HUES64 (cell line): ENCODE measurements at regions not wholly inside any gene's neighbourhood (a gene's known extent, or its start where the extent isn't known, plus 50 kb on each side); places are given as distances from the start of the nearest gene placed in this dataset.
"Not testable (repeated sequence)": the region's sequence is repeated elsewhere in the genome, so short reads cannot be mapped to it uniquely, and the experiment has no call there.

Source experiments
- H3K27ac ChIP-seq: 2 replicates; pipeline ENCODE4 v1.7.0; 2013; ENCODE audit warnings: low read depth, low read length, inconsistent platforms
- H3K27me3 ChIP-seq: 2 replicates; pipeline ENCODE4 v1.6.1; 2013; ENCODE audit warnings: mild to moderate bottlenecking, low read length; ENCODE audit not compliant: insufficient read depth
- H3K36me3 ChIP-seq: 2 replicates; pipeline ENCODE4 v1.6.1; 2013; ENCODE audit warnings: mild to moderate bottlenecking, low read length; ENCODE audit not compliant: insufficient read depth
- H3K4me1 ChIP-seq: 2 replicates; pipeline ENCODE4 v1.6.1; 2013; ENCODE audit warnings: mild to moderate bottlenecking, low read length, moderate library complexity; ENCODE audit not compliant: insufficient read depth
- H3K4me3 ChIP-seq: 2 replicates; pipeline ENCODE4 v1.5.1; 2013; ENCODE audit warnings: mild to moderate bottlenecking, low read length, moderate library complexity
- H3K9ac ChIP-seq: 2 replicates; pipeline ENCODE4 v1.6.1; 2013; ENCODE audit warnings: mild to moderate bottlenecking, low read depth, low read length
- H3K9me3 ChIP-seq: 2 replicates; pipeline ENCODE4 v1.6.1; 2013; ENCODE audit warnings: low read depth, low read length; ENCODE audit not compliant: insufficient read depth
- WGBS: fragments of 150-250, 120-280 bp; methylation state at CpG from one replicate; pipeline ENCODE4 v1.1.7; 2013; ENCODE audit warnings: missing lambda C conversion rate; 5-methylcytosine and 5-hydroxymethylcytosine counted together

GRCh38 chr11:116666673-116667249 lies 106.0 kb downstream of the BUD13 start:
- H3K27ac ChIP-seq, H3K4me1 ChIP-seq, H3K4me3 ChIP-seq, H3K9me3 ChIP-seq, H3K27me3 ChIP-seq, H3K36me3 ChIP-seq, H3K9ac ChIP-seq: not testable (repeated sequence)
- WGBS = 90% methylated on average over 15 of the region's 15 CpGs

DNA sequence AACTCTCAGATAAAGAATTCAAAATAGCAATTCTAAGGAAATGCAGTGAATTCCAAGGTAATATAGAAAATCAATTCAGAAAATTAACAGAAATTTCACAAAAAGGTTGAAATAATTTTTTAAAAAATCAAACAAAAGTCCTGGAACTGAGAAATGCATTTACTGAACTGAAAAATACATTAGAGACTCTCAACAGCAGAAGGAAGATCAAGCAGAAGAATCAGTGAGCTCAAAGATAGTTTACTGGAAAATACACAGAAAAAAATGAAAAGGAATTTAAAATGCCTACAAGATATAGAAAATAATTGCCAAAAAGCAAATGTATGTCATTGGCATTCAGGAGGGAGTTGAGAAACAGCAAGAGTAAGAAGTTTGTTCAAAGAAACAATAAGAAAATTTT lies 107.3 kb downstream of the BUD13 start:
- no peaks in the 10 kb centered on the region for H3K36me3 ChIP-seq
- no peak overlapping the region for H3K27ac ChIP-seq
- no peak overlapping the region for H3K4me3 ChIP-seq
- H3K27me3 ChIP-seq = no peaks in the 10 kb centered on the region
- peaks cover 4% of the 10 kb centered on the region; the same call in 1 of the 2 replicates for H3K9me3 ChIP-seq
- no peaks in the 10 kb centered on the region for H3K4me1 ChIP-seq
- no peak overlapping the region for H3K9ac ChIP-seq

- Histone ChIP-seq H3K4me3 (no peak overlapping the region), H3K36me3 (no peaks in the 10 kb centered on the region), H3K27me3 (no peaks in the 10 kb centered on the region), H3K9me3 (peaks cover 4% of the 10 kb centered on the region; the same call in 1 of the 2 replicates), H3K27ac (no peak overlapping the region), H3K9ac (no peak overlapping the region), H3K4me1 (no peaks in the 10 kb centered on the region)
- WGBS = 79% methylated on average over 3 of the region's 3 CpGs
Measured at GRCh38 chr11:116661056-116661455, 111.7 kb downstream of the BUD13 start.

GRCh38 chr11:116660011-116660410 lies 112.8 kb downstream of the BUD13 start:
- no peak overlapping the region for H3K9ac ChIP-seq
- H3K36me3 ChIP-seq = no peaks in the 10 kb centered on the region
- no peaks in the 10 kb centered on the region for H3K4me1 ChIP-seq
- WGBS = 82% methylated on average over 7 of the region's 7 CpGs
- H3K4me3 ChIP-seq = no peak overlapping the region
- H3K27ac ChIP-seq = no peak overlapping the region
- no peaks in the 10 kb centered on the region for H3K27me3 ChIP-seq
- H3K9me3 ChIP-seq = peaks cover 2% of the 10 kb centered on the region; the same call in 1 of the 2 replicates

DNA sequence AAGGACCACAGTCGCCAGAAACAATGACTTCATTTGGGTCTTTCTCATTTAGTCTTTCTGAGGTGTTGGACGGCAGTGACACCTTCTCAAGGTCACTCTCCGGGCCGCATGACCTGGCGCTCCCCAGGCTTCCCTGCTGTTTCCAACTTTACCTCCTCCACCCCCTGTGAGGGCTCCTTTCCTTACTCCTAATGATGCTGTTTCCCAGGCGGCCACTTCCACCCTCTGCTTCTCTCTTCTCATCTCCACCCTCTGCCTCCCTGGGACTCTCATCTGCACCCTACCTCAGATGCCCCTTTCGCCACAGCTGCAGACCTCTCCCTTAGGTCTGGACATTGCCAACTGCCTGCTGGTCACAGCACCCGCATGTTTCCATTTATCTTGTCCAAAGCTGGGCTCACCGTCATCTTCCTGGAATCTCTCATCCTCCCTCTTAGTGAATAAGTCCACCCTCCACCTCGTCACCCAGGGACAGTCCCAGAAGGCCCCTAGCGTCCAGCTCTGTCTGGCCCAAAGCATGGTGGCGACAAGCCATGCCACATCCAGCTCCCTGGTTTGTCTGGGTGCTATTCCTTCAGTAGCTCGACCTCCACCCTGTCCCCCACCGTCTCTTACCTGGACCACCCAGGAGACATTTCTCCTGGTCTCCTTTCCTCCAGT lies 113.8 kb downstream of the BUD13 start:
- no peak overlapping the region for H3K27ac ChIP-seq
- H3K27me3 ChIP-seq = no peaks in the 10 kb centered on the region
- peaks cover 7% of the 10 kb centered on the region; the same call in 1 of the 2 replicates for H3K9me3 ChIP-seq
- H3K4me1 ChIP-seq = no peaks in the 10 kb centered on the region
- H3K9ac ChIP-seq = no peak overlapping the region
- H3K36me3 ChIP-seq = no peaks in the 10 kb centered on the region
- no peak overlapping the region for H3K4me3 ChIP-seq
- WGBS = 95% methylated on average over 14 of the region's 14 CpGs

GRCh38 chr11:116657842-116658825 lies 114.7 kb downstream of the BUD13 start:
- Histone ChIP-seq H3K27me3 (no peaks in the 10 kb centered on the region), H3K9me3 (peaks cover 7% of the 10 kb centered on the region; the same call in 1 of the 2 replicates), H3K9ac (no peak overlapping the region), H3K27ac (no peak overlapping the region), H3K36me3 (no peaks in the 10 kb centered on the region), H3K4me1 (no peaks in the 10 kb centered on the region), H3K4me3 (no peak overlapping the region)
- 86% methylated on average over 10 of the region's 11 CpGs for WGBS

DNA sequence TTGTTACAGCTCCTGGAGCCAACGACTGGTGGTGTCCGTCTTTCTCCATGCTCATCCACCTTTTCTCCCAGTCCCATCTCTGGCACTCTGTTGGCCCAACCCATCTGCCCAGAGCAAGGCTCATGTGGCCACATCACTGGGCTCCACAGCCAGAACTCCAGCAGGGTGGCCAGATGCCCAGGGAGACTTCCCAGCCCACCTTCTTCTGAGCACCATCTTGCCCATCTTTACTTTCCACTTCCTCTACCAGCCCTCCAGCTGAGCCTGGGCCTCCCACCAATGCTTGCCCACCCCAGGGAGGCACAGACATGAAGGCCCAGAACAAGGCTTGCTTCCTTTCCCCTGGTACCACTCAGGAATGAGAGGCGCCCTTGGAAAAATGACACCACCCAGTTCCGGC lies 116.8 kb downstream of the BUD13 start:
- Histone ChIP-seq H3K36me3 (no peaks in the 10 kb centered on the region), H3K27ac (no peak overlapping the region), H3K9me3 (peaks cover 7% of the 10 kb centered on the region; the same call in 1 of the 2 replicates), H3K9ac (no peak overlapping the region), H3K4me3 (no peak overlapping the region), H3K27me3 (no peaks in the 10 kb centered on the region), H3K4me1 (peaks cover 11% of the 10 kb centered on the region)
- WGBS = 93% methylated on average over 4 of the region's 4 CpGs

- Histone ChIP-seq H3K4me1 (peaks cover 11% of the 10 kb centered on the region), H3K27me3 (no peaks in the 10 kb centered on the region), H3K9me3 (peaks cover 7% of the 10 kb centered on the region; the same call in 1 of the 2 replicates), H3K9ac (no peak overlapping the region), H3K36me3 (no peaks in the 10 kb centered on the region), H3K4me3 (no peak overlapping the region), H3K27ac (no peak overlapping the region)
- 89% methylated on average over 1 of the region's 1 CpG for WGBS
Measured at GRCh38 chr11:116654526-116654925, 118.3 kb downstream of the BUD13 start.

DNA sequence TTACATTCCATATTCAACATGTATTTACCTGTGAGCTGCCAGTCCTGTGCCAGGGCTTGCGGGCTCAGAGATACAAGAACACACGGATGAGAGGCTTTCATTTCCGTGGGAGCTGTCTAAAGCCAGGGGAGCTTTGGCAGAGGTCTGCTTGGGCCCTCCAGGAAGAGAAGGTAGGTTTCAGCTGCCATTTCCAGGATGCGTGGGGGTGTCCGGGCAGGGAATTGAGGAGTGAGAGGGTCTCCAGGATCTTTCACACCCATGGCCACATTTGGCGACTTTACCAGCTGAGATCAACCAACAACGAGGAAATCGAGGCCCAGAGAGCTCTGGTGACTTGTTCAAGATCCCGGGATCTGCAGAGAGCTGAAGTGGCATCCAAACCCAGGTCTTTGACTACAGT lies 119.6 kb downstream of the BUD13 start:
- H3K4me1 ChIP-seq = peaks cover 11% of the 10 kb centered on the region
- 91% methylated on average over 9 of the region's 9 CpGs for WGBS
- no peak overlapping the region for H3K9ac ChIP-seq
- H3K27me3 ChIP-seq = no peaks in the 10 kb centered on the region
- H3K4me3 ChIP-seq = no peak overlapping the region
- H3K27ac ChIP-seq = no peak overlapping the region
- H3K9me3 ChIP-seq = peaks cover 7% of the 10 kb centered on the region; the same call in 1 of the 2 replicates
- H3K36me3 ChIP-seq = no peaks in the 10 kb centered on the region

- peaks cover 7% of the 10 kb centered on the region; the same call in 1 of the 2 replicates for H3K9me3 ChIP-seq
- H3K27me3 ChIP-seq = no peaks in the 10 kb centered on the region
- no peaks in the 10 kb centered on the region for H3K36me3 ChIP-seq
- WGBS = 47% methylated on average over 6 of the region's 6 CpGs
- no peak overlapping the region for H3K27ac ChIP-seq
- H3K9ac ChIP-seq = peak overlapping the region; percentile 17; the same call in 1 of the 2 replicates
- H3K4me3 ChIP-seq = no peak overlapping the region
- peaks cover 11% of the 10 kb centered on the region for H3K4me1 ChIP-seq
Measured at GRCh38 chr11:116651737-116652237, 121.0 kb downstream of the BUD13 start.
